HL-60 (cell line): ENCODE measurements at regions not wholly inside any gene's neighbourhood (a gene's known extent, or its start where the extent isn't known, plus 50 kb on each side); places are given as distances from the start of the nearest gene placed in this dataset.
"Not testable (repeated sequence)": the region's sequence is repeated elsewhere in the genome, so short reads cannot be mapped to it uniquely, and the experiment has no call there.

Source experiments
- DNase-seq, 2 experiments: peaks; one replicate each; pipeline ENCODE4 v3.0.0-alpha.2; 2010 to 2020; ENCODE audit warnings: low read depth in 1 of 2, low spot score in 1 of 2
- H3K27ac ChIP-seq: fragments of 250-450 bp; sonication (Bioruptor Pico); replicated peaks from 2 replicates; pipeline ENCODE4 v1.5.1; 2020; ENCODE audit warnings: mild to moderate bottlenecking, moderate library complexity
- H3K27me3 ChIP-seq: fragments of 250-450 bp; sonication (Bioruptor Pico); 2 replicates; pipeline ENCODE4 v1.5.1; 2021; ENCODE audit warnings: mild to moderate bottlenecking, moderate library complexity; ENCODE audit not compliant: insufficient read depth, poor library complexity, severe bottlenecking
- H3K4me3 ChIP-seq: replicated peaks from 2 replicates; pipeline ENCODE4 v1.5.1; 2011; ENCODE audit warnings: mild to moderate bottlenecking, control low read depth, low read length; ENCODE audit not compliant: insufficient read depth
- GABPA ChIP-seq: IDR thresholded peaks from 2 replicates; pipeline ENCODE4 v1.6.1; 2012; ENCODE audit warnings: low read depth
- POLR2AphosphoS5 ChIP-seq: IDR thresholded peaks from 2 replicates; pipeline ENCODE4 v1.6.1; 2012; ENCODE audit warnings: low read depth
- SPI1 ChIP-seq: IDR thresholded peaks from 2 replicates; pipeline ENCODE4 v1.6.1; 2012; ENCODE audit warnings: low read depth, mild to moderate bottlenecking, borderline replicate concordance
- TF ChIP-seq, protein P1 (sequence below): IDR thresholded peaks from 2 replicates; pipeline ENCODE4 v1.6.1; 2012; ENCODE audit warnings: low read depth; ENCODE audit not compliant: insufficient replicate concordance
- TF ChIP-seq, protein P2 (sequence below): IDR thresholded peaks from one replicate; pipeline ENCODE4 v1.5.1; 2011; ENCODE audit warnings: low read length, control low read depth, inconsistent platforms; ENCODE audit not compliant: insufficient read depth

DNA sequence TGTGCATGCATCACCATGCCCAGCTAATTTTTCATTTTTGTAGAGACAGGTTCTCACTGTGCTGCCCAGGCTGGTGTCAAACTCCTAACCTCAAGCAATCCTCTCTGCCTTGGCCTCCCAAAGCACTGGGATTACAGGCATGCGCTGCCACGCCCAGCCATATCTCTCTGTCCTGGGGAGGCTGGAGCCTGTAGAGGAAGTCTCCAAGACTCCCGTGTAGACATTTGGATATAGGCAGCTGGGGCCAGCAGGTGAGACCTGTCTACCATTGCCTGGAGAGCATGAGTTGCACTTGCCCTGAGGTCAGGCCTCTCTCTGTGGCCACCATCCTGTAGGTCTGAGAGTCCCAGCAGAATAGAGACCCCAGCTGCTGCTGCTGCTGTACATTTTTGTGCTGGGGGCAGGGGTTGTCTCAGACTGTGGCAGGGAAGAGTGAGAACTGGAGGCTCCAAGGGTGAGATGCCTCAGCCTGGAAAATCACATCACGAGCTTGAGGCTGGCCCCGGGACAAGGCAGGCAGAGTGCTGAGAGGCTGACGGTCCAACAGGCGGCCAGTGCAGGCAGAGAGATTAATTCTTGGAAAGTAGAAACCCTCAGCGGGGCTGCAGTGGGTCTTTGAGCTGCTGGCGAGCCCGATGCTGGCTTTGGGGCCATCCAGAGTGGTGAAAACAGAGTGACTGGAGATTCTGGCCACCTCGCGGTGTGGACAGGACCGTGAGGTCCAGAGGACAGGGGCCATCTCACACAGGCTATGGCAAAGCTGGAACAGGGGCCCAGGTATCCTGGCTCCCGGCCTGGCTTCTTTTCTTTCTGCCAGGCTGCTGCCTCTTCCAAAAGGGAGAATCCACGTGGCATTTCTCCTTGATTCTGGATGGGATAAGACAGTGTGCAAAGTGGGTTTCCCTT lies 60.9 kb downstream of the TMEM270 start:
- no peak for DNase-seq
- H3K4me3 ChIP-seq: no peak overlapping the region
- no peak overlapping the region for H3K27ac ChIP-seq
- TF ChIP-seq POLR2AphosphoS5: no peak
- no peak for TF ChIP-seq GABPA
- no peak for TF ChIP-seq SPI1
- TF ChIP-seq, protein P1, sequence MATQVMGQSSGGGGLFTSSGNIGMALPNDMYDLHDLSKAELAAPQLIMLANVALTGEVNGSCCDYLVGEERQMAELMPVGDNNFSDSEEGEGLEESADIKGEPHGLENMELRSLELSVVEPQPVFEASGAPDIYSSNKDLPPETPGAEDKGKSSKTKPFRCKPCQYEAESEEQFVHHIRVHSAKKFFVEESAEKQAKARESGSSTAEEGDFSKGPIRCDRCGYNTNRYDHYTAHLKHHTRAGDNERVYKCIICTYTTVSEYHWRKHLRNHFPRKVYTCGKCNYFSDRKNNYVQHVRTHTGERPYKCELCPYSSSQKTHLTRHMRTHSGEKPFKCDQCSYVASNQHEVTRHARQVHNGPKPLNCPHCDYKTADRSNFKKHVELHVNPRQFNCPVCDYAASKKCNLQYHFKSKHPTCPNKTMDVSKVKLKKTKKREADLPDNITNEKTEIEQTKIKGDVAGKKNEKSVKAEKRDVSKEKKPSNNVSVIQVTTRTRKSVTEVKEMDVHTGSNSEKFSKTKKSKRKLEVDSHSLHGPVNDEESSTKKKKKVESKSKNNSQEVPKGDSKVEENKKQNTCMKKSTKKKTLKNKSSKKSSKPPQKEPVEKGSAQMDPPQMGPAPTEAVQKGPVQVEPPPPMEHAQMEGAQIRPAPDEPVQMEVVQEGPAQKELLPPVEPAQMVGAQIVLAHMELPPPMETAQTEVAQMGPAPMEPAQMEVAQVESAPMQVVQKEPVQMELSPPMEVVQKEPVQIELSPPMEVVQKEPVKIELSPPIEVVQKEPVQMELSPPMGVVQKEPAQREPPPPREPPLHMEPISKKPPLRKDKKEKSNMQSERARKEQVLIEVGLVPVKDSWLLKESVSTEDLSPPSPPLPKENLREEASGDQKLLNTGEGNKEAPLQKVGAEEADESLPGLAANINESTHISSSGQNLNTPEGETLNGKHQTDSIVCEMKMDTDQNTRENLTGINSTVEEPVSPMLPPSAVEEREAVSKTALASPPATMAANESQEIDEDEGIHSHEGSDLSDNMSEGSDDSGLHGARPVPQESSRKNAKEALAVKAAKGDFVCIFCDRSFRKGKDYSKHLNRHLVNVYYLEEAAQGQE: no peak
- TF ChIP-seq, protein P2, sequence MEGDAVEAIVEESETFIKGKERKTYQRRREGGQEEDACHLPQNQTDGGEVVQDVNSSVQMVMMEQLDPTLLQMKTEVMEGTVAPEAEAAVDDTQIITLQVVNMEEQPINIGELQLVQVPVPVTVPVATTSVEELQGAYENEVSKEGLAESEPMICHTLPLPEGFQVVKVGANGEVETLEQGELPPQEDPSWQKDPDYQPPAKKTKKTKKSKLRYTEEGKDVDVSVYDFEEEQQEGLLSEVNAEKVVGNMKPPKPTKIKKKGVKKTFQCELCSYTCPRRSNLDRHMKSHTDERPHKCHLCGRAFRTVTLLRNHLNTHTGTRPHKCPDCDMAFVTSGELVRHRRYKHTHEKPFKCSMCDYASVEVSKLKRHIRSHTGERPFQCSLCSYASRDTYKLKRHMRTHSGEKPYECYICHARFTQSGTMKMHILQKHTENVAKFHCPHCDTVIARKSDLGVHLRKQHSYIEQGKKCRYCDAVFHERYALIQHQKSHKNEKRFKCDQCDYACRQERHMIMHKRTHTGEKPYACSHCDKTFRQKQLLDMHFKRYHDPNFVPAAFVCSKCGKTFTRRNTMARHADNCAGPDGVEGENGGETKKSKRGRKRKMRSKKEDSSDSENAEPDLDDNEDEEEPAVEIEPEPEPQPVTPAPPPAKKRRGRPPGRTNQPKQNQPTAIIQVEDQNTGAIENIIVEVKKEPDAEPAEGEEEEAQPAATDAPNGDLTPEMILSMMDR: no peak
- H3K27me3 ChIP-seq: no peaks in the 10 kb centered on the region

DNA sequence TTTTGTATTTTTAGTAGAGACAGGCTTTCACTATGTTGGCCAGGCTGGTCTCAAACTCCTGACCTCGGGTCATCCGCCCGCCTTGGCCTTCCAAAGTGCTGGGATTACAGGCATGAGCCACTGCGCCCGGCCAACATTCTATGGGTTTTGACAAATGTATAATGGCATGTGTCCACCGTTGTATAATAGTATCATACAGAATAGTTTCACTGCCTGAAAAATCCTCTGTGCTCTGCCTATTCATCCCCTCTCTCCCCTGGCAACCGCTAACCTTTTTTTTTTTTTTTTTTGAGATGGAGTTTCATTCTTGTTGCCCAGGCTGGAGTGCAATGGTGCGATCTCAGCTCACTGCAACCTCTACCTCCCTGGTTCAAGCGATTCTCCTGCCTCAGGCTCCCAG lies 67.7 kb downstream of the TMEM270 start:
- H3K27me3 ChIP-seq, H3K27ac ChIP-seq, H3K4me3 ChIP-seq, DNase-seq: not testable (repeated sequence)

DNA sequence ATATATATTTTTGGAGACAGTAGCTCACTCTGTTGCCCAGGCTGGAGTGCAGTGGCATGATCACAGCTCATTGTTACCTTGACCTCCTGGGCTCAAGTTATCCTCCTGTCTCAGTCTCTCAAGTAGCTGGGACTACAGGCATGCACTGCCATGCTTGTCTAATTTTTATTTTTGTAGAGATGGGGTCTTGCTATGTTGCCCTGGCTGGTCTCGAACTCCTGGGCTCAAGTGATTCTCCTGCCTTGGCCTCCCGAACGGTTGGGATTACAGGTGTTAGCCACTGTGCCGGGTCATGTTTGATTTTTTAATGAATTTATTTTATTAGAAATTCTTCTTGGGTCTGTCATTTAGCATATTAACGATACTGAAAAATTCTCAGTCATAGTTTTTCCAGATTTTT lies 70.5 kb downstream of the TMEM270 start:
- TF ChIP-seq, protein P2: no peak
- TF ChIP-seq POLR2AphosphoS5: no peak
- Histone ChIP-seq H3K27me3 (no peaks in the 10 kb centered on the region), H3K27ac (no peak overlapping the region), H3K4me3 (no peak overlapping the region)
- DNase-seq: no peak

DNA sequence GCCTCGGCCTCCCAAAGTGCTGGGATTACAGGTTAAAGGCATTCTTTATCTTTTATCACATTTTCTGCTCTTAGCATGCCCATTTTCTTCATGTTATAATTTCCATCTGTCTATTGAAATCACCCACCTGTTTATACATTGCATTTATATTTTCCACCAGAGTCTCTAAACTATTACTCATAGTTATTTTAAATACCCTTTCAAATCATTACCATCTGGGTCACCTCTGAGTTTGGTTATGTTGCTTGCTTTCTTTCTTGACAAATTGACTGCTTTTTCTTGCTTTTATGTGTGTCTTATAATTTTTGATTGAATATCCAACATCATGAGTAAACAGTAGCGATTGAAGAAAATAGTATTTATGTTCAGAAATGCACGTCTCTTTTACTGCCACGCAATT lies 71.4 kb downstream of the TMEM270 start:
- Histone ChIP-seq H3K27ac (no peak overlapping the region), H3K27me3 (no peaks in the 10 kb centered on the region), H3K4me3 (no peak overlapping the region)
- no peak for DNase-seq
- TF ChIP-seq POLR2AphosphoS5 (no peak), SPI1 (no peak), GABPA (no peak)
- TF ChIP-seq, protein P2: no peak
- TF ChIP-seq, protein P1: no peak
